ENCODE measurements at regions not wholly inside any gene's neighbourhood (a gene's known extent, or its start where the extent isn't known, plus 50 kb on each side); places are given as distances from the start of the nearest gene placed in this dataset.
"Not testable (repeated sequence)": the region's sequence is repeated elsewhere in the genome, so short reads cannot be mapped to it uniquely, and the experiment has no call there.

GRCh38 chr1:58220836-58221472 lies 325.6 kb downstream of the OMA1 start:
- DNase-seq (ENCODE audit: low spot score) = no peak
- no peak overlapping the region for H3K4me2 ChIP-seq
- no peaks in the 10 kb centered on the region for H3K9me3 ChIP-seq (ENCODE audit: low read depth)
- H3K27ac ChIP-seq = no peak overlapping the region
- no peaks in the 10 kb centered on the region for H3K4me1 ChIP-seq (ENCODE audit: insufficient read depth)
- H4K20me1 ChIP-seq (ENCODE audit: insufficient read depth, poor library complexity, severe bottlenecking) = no peaks in the 10 kb centered on the region
- peaks cover 9% of the 10 kb centered on the region for H3K27me3 ChIP-seq
- 68% methylated on average over 4 of the region's 4 CpGs for WGBS (ENCODE audit: low lambda C conversion rate, missing lambda C conversion rate)
- no peak overlapping the region for H2AFZ ChIP-seq
- H3K36me3 ChIP-seq (replicated peaks; ENCODE audit: insufficient read depth, low read depth) = no peaks in the 10 kb centered on the region
- H3K9me2 ChIP-seq (replicated peaks; ENCODE audit: insufficient read depth) = no peaks in the 10 kb centered on the region
- H3K4me3 ChIP-seq = no peak overlapping the region
- no peaks in the 10 kb centered on the region for H3K79me2 ChIP-seq
- no peak for TF ChIP-seq EZH2 (IDR thresholded peaks at IDR 0.05; ENCODE audit: borderline replicate concordance)
- TF ChIP-seq CTCF (IDR thresholded peaks at IDR 0.05; ENCODE audit: poor library complexity) = no peak
- TF ChIP-seq EZH2phosphoT487 (IDR thresholded peaks at IDR 0.05; ENCODE audit: low read depth, severe bottlenecking, unreplicated experiment) = no peak

DNA sequence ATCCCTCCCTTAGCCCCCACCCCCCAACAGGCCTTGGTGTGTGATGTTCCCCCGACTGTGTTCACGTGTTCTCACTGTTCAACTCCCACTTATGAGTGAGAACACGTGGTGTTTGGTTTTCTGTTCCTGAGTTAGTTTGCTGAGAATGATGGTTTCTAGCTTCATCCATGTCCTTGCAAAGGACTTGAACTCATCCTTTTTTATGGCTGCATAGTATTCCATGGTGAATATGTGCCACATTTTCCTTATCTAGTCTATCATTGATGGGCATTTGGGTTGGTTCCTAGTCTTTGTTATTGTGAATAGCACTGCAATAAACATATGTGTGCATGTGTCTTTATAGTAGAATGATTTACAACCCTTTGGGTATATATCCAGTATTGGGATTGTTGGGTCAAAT lies 330.4 kb downstream of the OMA1 start:
- not testable (repeated sequence) for H3K4me3 ChIP-seq; H3K36me3 ChIP-seq (replicated peaks; ENCODE audit: insufficient read depth, low read depth); H2AFZ ChIP-seq; H3K79me2 ChIP-seq; H3K9me2 ChIP-seq (replicated peaks; ENCODE audit: insufficient read depth); H3K9me3 ChIP-seq (ENCODE audit: low read depth); H3K27ac ChIP-seq; H3K27me3 ChIP-seq; DNase-seq (ENCODE audit: low spot score); H3K4me2 ChIP-seq; H4K20me1 ChIP-seq (ENCODE audit: insufficient read depth, poor library complexity, severe bottlenecking); H3K4me1 ChIP-seq (ENCODE audit: insufficient read depth)
- 96% methylated on average over 3 of the region's 3 CpGs for WGBS (ENCODE audit: low lambda C conversion rate, missing lambda C conversion rate)

DNA sequence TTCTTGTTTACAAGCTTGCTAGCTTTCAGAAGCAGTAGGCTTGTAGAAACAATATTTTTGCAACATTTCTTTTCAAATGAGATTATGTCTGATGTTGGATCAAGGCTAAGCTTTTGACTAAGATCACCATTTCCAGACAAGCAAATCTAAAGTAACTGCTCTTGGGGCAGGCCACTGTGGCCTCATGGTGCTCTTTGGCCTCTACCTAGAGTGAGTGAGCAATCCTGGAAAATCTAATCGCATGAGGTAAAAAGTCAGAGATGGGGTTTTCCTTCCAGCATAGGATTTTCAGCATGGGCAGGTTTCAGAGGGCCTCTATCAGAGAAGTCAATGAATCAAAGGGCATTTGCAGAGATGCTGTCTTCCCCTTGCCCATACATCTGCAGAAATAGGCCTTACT lies 331.9 kb downstream of the OMA1 start:
- 88% methylated on average over 1 of the region's 1 CpG for WGBS (ENCODE audit: low lambda C conversion rate, missing lambda C conversion rate)
- Histone ChIP-seq H3K4me1 (ENCODE audit: insufficient read depth) (no peaks in the 10 kb centered on the region), H3K9me3 (ENCODE audit: low read depth) (no peaks in the 10 kb centered on the region), H2AFZ (no peak overlapping the region), H3K4me2 (no peak overlapping the region), H3K36me3 (replicated peaks; ENCODE audit: insufficient read depth, low read depth) (no peaks in the 10 kb centered on the region), H3K27me3 (peaks cover 11% of the 10 kb centered on the region), H3K27ac (no peak overlapping the region), H4K20me1 (ENCODE audit: insufficient read depth, poor library complexity, severe bottlenecking) (no peaks in the 10 kb centered on the region), H3K4me3 (no peak overlapping the region), H3K79me2 (no peaks in the 10 kb centered on the region), H3K9me2 (replicated peaks; ENCODE audit: insufficient read depth) (no peaks in the 10 kb centered on the region)
- TF ChIP-seq CTCF (IDR thresholded peaks at IDR 0.05; ENCODE audit: poor library complexity) (no peak), EZH2 (IDR thresholded peaks at IDR 0.05; ENCODE audit: borderline replicate concordance) (no peak), EZH2phosphoT487 (IDR thresholded peaks at IDR 0.05; ENCODE audit: low read depth, severe bottlenecking, unreplicated experiment) (no peak)
- no peak for DNase-seq (ENCODE audit: low spot score)

DNA sequence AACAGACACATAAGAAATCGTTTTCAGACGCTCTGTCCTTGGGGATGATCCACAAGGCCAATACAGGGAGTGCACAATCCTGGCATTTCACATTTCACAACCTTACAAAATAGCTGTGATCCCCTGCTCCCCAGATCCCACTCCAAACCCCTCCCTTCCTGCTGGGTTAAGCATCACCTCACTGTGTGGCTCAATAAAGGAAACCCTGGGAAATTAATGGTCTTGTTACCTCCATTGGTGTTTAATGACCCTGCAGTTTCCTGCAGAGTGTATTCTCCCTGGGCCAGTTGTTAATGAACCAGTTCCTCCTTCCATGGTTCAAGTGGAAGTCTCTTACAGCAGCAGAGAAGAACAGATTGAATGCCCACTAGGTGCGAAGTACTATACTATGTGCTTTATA lies 334.7 kb downstream of the OMA1 start:
- no peaks in the 10 kb centered on the region for H3K9me2 ChIP-seq (replicated peaks; ENCODE audit: insufficient read depth)
- H3K4me3 ChIP-seq = no peak overlapping the region
- 63% methylated on average over 3 of the region's 3 CpGs for WGBS (ENCODE audit: low lambda C conversion rate, missing lambda C conversion rate)
- no peaks in the 10 kb centered on the region for H3K36me3 ChIP-seq (replicated peaks; ENCODE audit: insufficient read depth, low read depth)
- no peaks in the 10 kb centered on the region for H3K9me3 ChIP-seq (ENCODE audit: low read depth)
- H3K27me3 ChIP-seq = peaks cover 8% of the 10 kb centered on the region
- no peak for DNase-seq (ENCODE audit: low spot score)
- H3K4me1 ChIP-seq (ENCODE audit: insufficient read depth) = no peaks in the 10 kb centered on the region
- H3K79me2 ChIP-seq = no peaks in the 10 kb centered on the region
- no peak overlapping the region for H3K4me2 ChIP-seq
- H4K20me1 ChIP-seq (ENCODE audit: insufficient read depth, poor library complexity, severe bottlenecking) = no peaks in the 10 kb centered on the region
- H3K27ac ChIP-seq = no peak overlapping the region
- H2AFZ ChIP-seq = no peak overlapping the region
- no peak for TF ChIP-seq EZH2 (IDR thresholded peaks at IDR 0.05; ENCODE audit: borderline replicate concordance)
- no peak for TF ChIP-seq CTCF (IDR thresholded peaks at IDR 0.05; ENCODE audit: poor library complexity)
- TF ChIP-seq EZH2phosphoT487 (IDR thresholded peaks at IDR 0.05; ENCODE audit: low read depth, severe bottlenecking, unreplicated experiment) = no peak
